Neural progenitor cell (in vitro differentiated cells): ENCODE measurements at regions not wholly inside any gene's neighbourhood (a gene's known extent, or its start where the extent isn't known, plus 50 kb on each side); places are given as distances from the start of the nearest gene placed in this dataset.

ENCODE experiments used
- DNase-seq: peaks from one replicate; pipeline ENCODE4 v3.0.0-alpha.2; 2016; ENCODE audit warnings: low spot score
- H2AFZ ChIP-seq: fragments of 200-600 bp; sonication (generic); replicated peaks from 2 replicates; pipeline ENCODE4 v1.6.1; 2016; ENCODE audit warnings: antibody characterized with exemption
- H3F3A ChIP-seq: fragments of 200-600 bp; sonication (generic); 2 replicates; pipeline ENCODE4 v1.6.1; 2016; ENCODE audit warnings: antibody characterized with exemption, low read depth
- H3K27ac ChIP-seq: fragments of 200-600 bp; sonication (generic); 2 replicates; pipeline ENCODE4 v1.5.1; 2016; ENCODE audit warnings: mild to moderate bottlenecking
- H3K27me3 ChIP-seq: fragments of 200-600 bp; sonication (generic); 2 replicates; pipeline ENCODE4 v1.6.1; 2016; ENCODE audit warnings: mild to moderate bottlenecking, moderate library complexity
- H3K36me3 ChIP-seq: fragments of 200-600 bp; sonication (generic); 2 replicates; pipeline ENCODE4 v1.5.1; 2016
- H3K4me1 ChIP-seq: fragments of 200-600 bp; sonication (generic); 2 replicates; pipeline ENCODE4 v1.6.1; 2016; ENCODE audit warnings: mixed run types
- H3K4me2 ChIP-seq: fragments of 200-600 bp; sonication (generic); 2 replicates; pipeline ENCODE4 v1.6.1; 2016
- H3K4me3 ChIP-seq: fragments of 200-600 bp; sonication (generic); 2 replicates; pipeline ENCODE4 v1.5.1; 2016
- H3K79me2 ChIP-seq: fragments of 200-600 bp; sonication (generic); 2 replicates; pipeline ENCODE4 v1.6.1; 2016; ENCODE audit warnings: low read depth
- H3K9ac ChIP-seq: fragments of 200-600 bp; sonication (generic); 2 replicates; pipeline ENCODE4 v1.6.1; 2016
- H3K9me3 ChIP-seq: fragments of 200-600 bp; sonication (generic); 2 replicates; pipeline ENCODE4 v1.5.1; 2016; ENCODE audit warnings: low read depth
- H4K20me1 ChIP-seq: fragments of 200-600 bp; sonication (generic); 2 replicates; pipeline ENCODE4 v1.6.1; 2016; ENCODE audit warnings: low read depth
- H3K27ac Mint-ChIP-seq: 3 replicates; pipeline ENCODE4 v1.8.0; 2021; ENCODE audit warnings: mixed read lengths
- H3K27me3 Mint-ChIP-seq: 2 replicates; pipeline ENCODE4 v1.8.0; 2022; ENCODE audit warnings: low read depth, mild to moderate bottlenecking, inconsistent platforms, moderate library complexity, mixed read lengths; ENCODE audit not compliant: insufficient read depth
- H3K36me3 Mint-ChIP-seq: 3 replicates; pipeline ENCODE4 v1.8.0; 2021; ENCODE audit warnings: mixed read lengths
- H3K4me1 Mint-ChIP-seq: 3 replicates; pipeline ENCODE4 v1.8.0; 2021; ENCODE audit warnings: mixed read lengths
- H3K4me3 Mint-ChIP-seq: 3 replicates; pipeline ENCODE4 v1.8.0; 2021; ENCODE audit warnings: mild to moderate bottlenecking, moderate library complexity, mixed read lengths
- H3K9me3 Mint-ChIP-seq: 3 replicates; pipeline ENCODE4 v1.8.0; 2020; ENCODE audit warnings: mixed read lengths
- CTCF ChIP-seq: fragments of 200-600 bp; sonication (generic); IDR thresholded peaks from 2 replicates; pipeline ENCODE4 v1.5.1; 2017; ENCODE audit warnings: antibody characterized with exemption, mild to moderate bottlenecking
- EZH2 ChIP-seq: fragments of 200-600 bp; sonication (generic); IDR thresholded peaks from 2 replicates; pipeline ENCODE4 v1.6.1; 2017; ENCODE audit warnings: antibody characterized with exemption, mild to moderate bottlenecking, moderate library complexity
- EZH2phosphoT487 ChIP-seq: fragments of 200-600 bp; sonication (generic); IDR thresholded peaks from 2 replicates; pipeline ENCODE4 v1.6.1; 2017; ENCODE audit warnings: antibody characterized with exemption

- Mint-ChIP-seq H3K27ac (no peak overlapping the region), H3K4me1 (peaks cover 15% of the 10 kb centered on the region), H3K27me3 (peaks cover 7% of the 10 kb centered on the region), H3K36me3 (no peaks in the 10 kb centered on the region), H3K9me3 (no peaks in the 10 kb centered on the region), H3K4me3 (no peak overlapping the region)
- H3K9ac ChIP-seq = no peak overlapping the region
- TF ChIP-seq EZH2 (no peak), CTCF (no peak), EZH2phosphoT487 (no peak)
- peaks cover 15% of the 10 kb centered on the region for H3K4me1 ChIP-seq
- no peak overlapping the region for H3K4me3 ChIP-seq
- H3F3A ChIP-seq = peaks cover 10% of the 10 kb centered on the region
- H3K27ac ChIP-seq = no peak overlapping the region
- H4K20me1 ChIP-seq = no peaks in the 10 kb centered on the region
- DNase-seq = no peak
- no peaks in the 10 kb centered on the region for H3K36me3 ChIP-seq
- H2AFZ ChIP-seq = no peak overlapping the region
- no peaks in the 10 kb centered on the region for H3K9me3 ChIP-seq
- no peaks in the 10 kb centered on the region for H3K79me2 ChIP-seq
- H3K27me3 ChIP-seq = no peaks in the 10 kb centered on the region
- H3K4me2 ChIP-seq = no peak overlapping the region
These were observed 756.5 kb upstream of the RBFOX1 start for GRCh38 chr16:6576113-6576512.

DNA sequence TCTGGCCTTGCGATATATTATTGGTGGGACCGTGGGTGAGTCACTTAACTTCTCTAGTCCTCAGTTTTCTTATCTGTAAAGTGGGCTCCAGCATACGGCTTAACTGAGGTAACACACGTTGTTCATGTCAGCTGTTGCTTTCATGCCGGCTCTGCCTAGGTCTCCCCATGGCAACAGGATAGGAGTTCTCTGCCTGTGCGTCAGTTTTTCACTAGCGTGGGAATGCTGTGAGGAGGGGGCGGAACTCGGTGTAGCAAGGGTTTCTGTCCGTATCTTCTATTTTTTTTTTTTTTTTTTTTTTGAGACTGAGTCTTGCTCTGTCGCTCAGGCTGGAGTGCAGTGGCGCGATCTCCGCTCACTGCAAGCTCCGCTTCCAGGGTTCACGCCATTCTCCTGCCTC lies 758.5 kb upstream of the RBFOX1 start:
- no peak overlapping the region for H2AFZ ChIP-seq
- Mint-ChIP-seq H3K4me3 (no peak overlapping the region), H3K27ac (no peak overlapping the region), H3K27me3 (peaks cover 7% of the 10 kb centered on the region), H3K36me3 (no peaks in the 10 kb centered on the region), H3K9me3 (no peaks in the 10 kb centered on the region), H3K4me1 (peaks cover 18% of the 10 kb centered on the region)
- H3K79me2 ChIP-seq = no peaks in the 10 kb centered on the region
- no peak overlapping the region for H3K9ac ChIP-seq
- H3K4me3 ChIP-seq = no peak overlapping the region
- no peak for DNase-seq
- H3K27ac ChIP-seq = no peak overlapping the region
- H3F3A ChIP-seq = peaks cover 10% of the 10 kb centered on the region
- no peak overlapping the region for H3K4me2 ChIP-seq
- peaks cover 21% of the 10 kb centered on the region for H3K4me1 ChIP-seq
- H3K36me3 ChIP-seq = no peaks in the 10 kb centered on the region
- TF ChIP-seq EZH2 (no peak), EZH2phosphoT487 (no peak), CTCF (no peak)
- no peaks in the 10 kb centered on the region for H4K20me1 ChIP-seq
- no peaks in the 10 kb centered on the region for H3K27me3 ChIP-seq
- H3K9me3 ChIP-seq = no peaks in the 10 kb centered on the region

DNA sequence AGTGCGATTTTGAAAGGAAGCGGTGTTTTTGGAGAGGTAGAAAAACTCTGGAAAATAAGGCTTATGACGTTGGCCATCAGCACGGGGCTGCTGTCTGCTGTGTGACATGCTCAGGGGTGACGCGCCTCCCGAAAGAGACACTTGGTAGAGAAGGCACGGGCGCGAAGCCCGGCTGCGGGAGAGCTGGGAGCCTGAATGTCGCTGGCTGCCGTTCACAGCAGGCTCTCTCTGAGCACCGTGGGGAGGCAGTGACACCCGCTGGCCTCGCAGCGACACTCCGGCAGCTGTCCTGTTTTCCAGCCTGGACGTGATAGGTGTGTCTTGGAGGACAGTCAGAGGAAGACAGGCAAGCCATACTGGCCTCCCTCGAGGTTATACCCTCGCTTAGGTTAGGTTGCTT lies 759.1 kb upstream of the RBFOX1 start:
- H3F3A ChIP-seq = peaks cover 10% of the 10 kb centered on the region
- peaks cover 21% of the 10 kb centered on the region for H3K4me1 ChIP-seq
- TF ChIP-seq CTCF (peak; percentile 59), EZH2phosphoT487 (no peak), EZH2 (no peak)
- H3K27ac Mint-ChIP-seq = no peak overlapping the region
- H3K36me3 Mint-ChIP-seq = no peaks in the 10 kb centered on the region
- no peaks in the 10 kb centered on the region for H4K20me1 ChIP-seq
- H3K9me3 ChIP-seq = no peaks in the 10 kb centered on the region
- H3K4me3 Mint-ChIP-seq = no peak overlapping the region
- H3K27me3 ChIP-seq = no peaks in the 10 kb centered on the region
- H3K4me2 ChIP-seq = peak overlapping the region; percentile 49
- H3K36me3 ChIP-seq = no peaks in the 10 kb centered on the region
- peak; percentile 79 for DNase-seq
- peaks cover 7% of the 10 kb centered on the region for H3K27me3 Mint-ChIP-seq
- H3K9me3 Mint-ChIP-seq = no peaks in the 10 kb centered on the region
- no peak overlapping the region for H3K27ac ChIP-seq
- H3K4me1 Mint-ChIP-seq = peaks cover 18% of the 10 kb centered on the region
- peak overlapping the region; percentile 72 for H2AFZ ChIP-seq
- no peaks in the 10 kb centered on the region for H3K79me2 ChIP-seq
- no peak overlapping the region for H3K9ac ChIP-seq
- no peak overlapping the region for H3K4me3 ChIP-seq
